RWPE2 (cell line): ENCODE measurements at regions not wholly inside any gene's neighbourhood (a gene's known extent, or its start where the extent isn't known, plus 50 kb on each side); places are given as distances from the start of the nearest gene placed in this dataset.

Experiments
- ATAC-seq: fragments of 200-7000 bp; cut with Tn5 transposase; 3 replicates; pipeline ENCODE4 v1.9.1; 2021; ENCODE audit warnings: low read depth
- DNase-seq: peaks from one replicate; pipeline ENCODE4 v3.0.0-alpha.2; 2020; ENCODE audit warnings: low spot score
- H3K27ac ChIP-seq: fragments of 450-650 bp; 2 replicates; pipeline ENCODE4 v1.5.1; 2017; ENCODE audit warnings: mild to moderate bottlenecking; ENCODE audit not compliant: poor library complexity, severe bottlenecking
- H3K27me3 ChIP-seq: fragments of 250-450 bp; sonication (Bioruptor Pico); 2 replicates; pipeline ENCODE4 v1.5.1; 2021; ENCODE audit warnings: mild to moderate bottlenecking, moderate library complexity; ENCODE audit not compliant: insufficient read depth, poor library complexity, severe bottlenecking
- H3K36me3 ChIP-seq: fragments of 250-450 bp; sonication (Bioruptor Pico); 2 replicates; pipeline ENCODE4 v1.5.1; 2020; ENCODE audit warnings: low read depth, mild to moderate bottlenecking, moderate library complexity
- H3K4me1 ChIP-seq: fragments of 250-450 bp; sonication (Bioruptor Pico); 2 replicates; pipeline ENCODE4 v1.5.1; 2021; ENCODE audit warnings: mild to moderate bottlenecking, moderate library complexity; ENCODE audit not compliant: insufficient read depth, poor library complexity, severe bottlenecking
- H3K4me3 ChIP-seq: fragments of 250-450 bp; sonication (Bioruptor Pico); 2 replicates; pipeline ENCODE4 v1.5.1; 2021; ENCODE audit warnings: mild to moderate bottlenecking, moderate library complexity; ENCODE audit not compliant: severe bottlenecking
- H3K9me3 ChIP-seq: fragments of 250-450 bp; sonication (Bioruptor Pico); 2 replicates; pipeline ENCODE4 v1.5.1; 2021; ENCODE audit warnings: mild to moderate bottlenecking, moderate library complexity; ENCODE audit not compliant: severe bottlenecking
- TF ChIP-seq, protein P1 (sequence below): fragments of 450-650 bp; IDR thresholded peaks from one replicate; pipeline ENCODE4 v1.5.1; 2017; ENCODE audit warnings: mild to moderate bottlenecking, moderate library complexity; ENCODE audit not compliant: poor library complexity, severe bottlenecking

GRCh38 chr12:77300811-77301210 is 235.4 kb upstream of the E2F7 start:
- no peak overlapping the region for H3K4me3 ChIP-seq
- ATAC-seq (no peak), DNase-seq (no peak)
- no peaks in the 10 kb centered on the region for H3K27me3 ChIP-seq
- TF ChIP-seq, protein P1, sequence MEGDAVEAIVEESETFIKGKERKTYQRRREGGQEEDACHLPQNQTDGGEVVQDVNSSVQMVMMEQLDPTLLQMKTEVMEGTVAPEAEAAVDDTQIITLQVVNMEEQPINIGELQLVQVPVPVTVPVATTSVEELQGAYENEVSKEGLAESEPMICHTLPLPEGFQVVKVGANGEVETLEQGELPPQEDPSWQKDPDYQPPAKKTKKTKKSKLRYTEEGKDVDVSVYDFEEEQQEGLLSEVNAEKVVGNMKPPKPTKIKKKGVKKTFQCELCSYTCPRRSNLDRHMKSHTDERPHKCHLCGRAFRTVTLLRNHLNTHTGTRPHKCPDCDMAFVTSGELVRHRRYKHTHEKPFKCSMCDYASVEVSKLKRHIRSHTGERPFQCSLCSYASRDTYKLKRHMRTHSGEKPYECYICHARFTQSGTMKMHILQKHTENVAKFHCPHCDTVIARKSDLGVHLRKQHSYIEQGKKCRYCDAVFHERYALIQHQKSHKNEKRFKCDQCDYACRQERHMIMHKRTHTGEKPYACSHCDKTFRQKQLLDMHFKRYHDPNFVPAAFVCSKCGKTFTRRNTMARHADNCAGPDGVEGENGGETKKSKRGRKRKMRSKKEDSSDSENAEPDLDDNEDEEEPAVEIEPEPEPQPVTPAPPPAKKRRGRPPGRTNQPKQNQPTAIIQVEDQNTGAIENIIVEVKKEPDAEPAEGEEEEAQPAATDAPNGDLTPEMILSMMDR: no peak
- no peak overlapping the region for H3K27ac ChIP-seq
- H3K4me1 ChIP-seq: peaks cover 19% of the 10 kb centered on the region
- no peaks in the 10 kb centered on the region for H3K9me3 ChIP-seq
- H3K36me3 ChIP-seq: no peaks in the 10 kb centered on the region

DNA sequence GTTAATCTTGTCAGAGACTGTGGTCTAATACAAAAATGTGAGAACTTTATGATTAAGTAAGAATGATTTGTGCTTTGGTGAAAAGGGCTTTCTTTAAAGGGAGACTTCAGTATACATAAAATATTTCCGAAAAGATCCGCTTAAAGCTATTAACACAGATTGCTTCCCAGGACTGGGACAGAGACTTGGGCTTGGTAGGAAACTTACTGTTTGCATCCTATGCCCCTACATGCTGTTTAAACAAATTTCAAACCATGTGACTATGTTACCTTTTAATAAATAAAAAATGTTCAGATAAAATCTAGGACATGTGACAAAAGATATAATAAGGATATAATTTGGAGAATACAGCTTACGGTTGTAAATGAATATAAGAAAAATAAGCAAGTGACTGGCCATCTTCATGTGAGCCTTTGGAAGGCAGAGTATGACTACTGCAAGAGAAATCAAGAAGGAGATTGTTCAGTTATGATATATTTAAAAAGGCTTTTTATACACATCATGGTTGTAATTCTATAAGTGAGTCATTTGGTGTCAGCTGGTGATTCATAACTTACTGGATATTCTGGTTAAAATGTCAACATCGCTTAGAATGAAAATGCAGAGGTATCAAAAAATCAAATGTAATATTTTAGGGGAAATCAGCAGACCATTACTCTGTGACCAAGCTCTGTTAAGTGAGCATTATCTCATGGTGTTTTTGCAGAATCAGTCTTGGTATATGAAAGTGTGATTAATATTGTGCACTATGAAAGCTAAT is 234.7 kb upstream of the E2F7 start:
- H3K9me3 ChIP-seq: no peaks in the 10 kb centered on the region
- H3K4me3 ChIP-seq: no peak overlapping the region

DNA sequence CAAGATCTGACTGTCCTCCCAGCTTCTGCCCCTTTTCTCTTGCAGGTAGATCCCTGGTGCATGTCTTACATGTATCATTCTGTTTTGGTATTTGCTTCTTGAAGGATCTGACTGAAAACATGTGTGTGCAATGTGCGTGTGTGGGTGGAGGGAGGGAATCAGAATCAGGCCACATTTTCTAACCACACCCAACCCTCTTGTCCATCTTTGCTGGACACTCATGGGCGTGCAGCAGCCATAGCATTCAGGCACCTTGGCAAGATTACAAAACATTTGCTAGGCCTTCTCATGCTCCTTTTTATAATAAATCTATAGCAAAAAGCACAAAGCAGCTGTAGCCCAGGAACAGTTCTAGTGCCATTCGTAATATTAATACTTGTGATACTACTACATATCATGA is 233.6 kb upstream of the E2F7 start:
- peaks cover 19% of the 10 kb centered on the region for H3K4me1 ChIP-seq
- DNase-seq (no peak), ATAC-seq (no peak)
- TF ChIP-seq, protein P1: no peak
- no peaks in the 10 kb centered on the region for H3K9me3 ChIP-seq
- H3K36me3 ChIP-seq: no peaks in the 10 kb centered on the region
- no peak overlapping the region for H3K4me3 ChIP-seq
- no peaks in the 10 kb centered on the region for H3K27me3 ChIP-seq
- H3K27ac ChIP-seq: no peak overlapping the region

More for the DNA sequence above, 234.7 kb upstream of the E2F7 start:
- no peak overlapping the region for H3K27ac ChIP-seq
- TF ChIP-seq, protein P1: peak; percentile 12
- ATAC-seq (peak; percentile 98), DNase-seq (no peak)
- H3K36me3 ChIP-seq: no peaks in the 10 kb centered on the region
- peaks cover 19% of the 10 kb centered on the region for H3K4me1 ChIP-seq
- H3K27me3 ChIP-seq: no peaks in the 10 kb centered on the region

DNA sequence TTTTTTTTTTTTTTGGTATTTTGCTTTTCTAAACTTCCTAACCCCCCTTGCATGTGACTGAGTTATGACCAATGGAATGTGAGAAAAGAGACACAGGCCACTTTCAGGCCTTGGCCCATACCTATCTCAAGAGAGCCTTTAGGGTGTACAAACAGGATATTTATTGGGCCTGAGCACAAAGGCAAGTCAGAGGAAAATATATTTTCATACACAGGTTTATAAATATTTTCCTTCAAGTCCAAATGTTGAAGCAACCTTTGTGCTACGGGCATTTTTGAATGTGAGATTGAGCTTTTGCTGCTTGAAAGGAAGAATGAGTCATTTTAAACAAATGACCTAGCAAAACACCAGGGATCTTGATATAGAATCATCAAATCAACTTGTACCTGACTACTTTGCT is 228.6 kb upstream of the E2F7 start:
- H3K27me3 ChIP-seq: no peaks in the 10 kb centered on the region
- TF ChIP-seq, protein P1: no peak
- no peak overlapping the region for H3K4me3 ChIP-seq
- H3K4me1 ChIP-seq: peaks cover under 1% of the 10 kb centered on the region
- ATAC-seq: peak; percentile 46; the same call in 2 of the 3 replicates
- no peaks in the 10 kb centered on the region for H3K9me3 ChIP-seq
- no peak for DNase-seq
- no peaks in the 10 kb centered on the region for H3K36me3 ChIP-seq
- no peak overlapping the region for H3K27ac ChIP-seq

DNA sequence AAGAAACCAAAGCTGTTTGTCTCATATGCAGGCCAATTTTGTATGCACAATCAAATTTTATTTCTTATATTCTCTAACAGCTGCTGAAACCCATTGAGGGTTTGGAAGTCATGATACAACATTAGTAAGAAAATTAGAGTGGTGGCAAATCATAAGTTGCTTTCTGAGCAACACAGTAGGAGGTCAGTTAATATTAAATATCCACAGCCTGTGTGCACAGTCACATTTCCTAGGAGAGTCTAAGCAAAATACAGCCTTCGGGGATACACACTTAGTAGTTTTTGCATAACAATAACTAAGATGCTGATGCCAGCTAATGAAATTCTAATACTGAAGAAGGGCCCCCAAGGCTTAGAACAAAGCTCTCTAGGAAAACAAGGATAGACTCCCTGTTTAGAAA is 209.6 kb upstream of the E2F7 start:
- Histone ChIP-seq H3K27me3 (no peaks in the 10 kb centered on the region), H3K4me1 (no peaks in the 10 kb centered on the region), H3K4me3 (no peak overlapping the region), H3K27ac (no peak overlapping the region), H3K9me3 (no peaks in the 10 kb centered on the region), H3K36me3 (no peaks in the 10 kb centered on the region)
- DNase-seq (no peak), ATAC-seq (no peak)
- TF ChIP-seq, protein P1: no peak
